ENCODE measurements at regions not wholly inside any gene's neighbourhood (a gene's known extent, or its start where the extent isn't known, plus 50 kb on each side); places are given as distances from the start of the nearest gene placed in this dataset.

DNA sequence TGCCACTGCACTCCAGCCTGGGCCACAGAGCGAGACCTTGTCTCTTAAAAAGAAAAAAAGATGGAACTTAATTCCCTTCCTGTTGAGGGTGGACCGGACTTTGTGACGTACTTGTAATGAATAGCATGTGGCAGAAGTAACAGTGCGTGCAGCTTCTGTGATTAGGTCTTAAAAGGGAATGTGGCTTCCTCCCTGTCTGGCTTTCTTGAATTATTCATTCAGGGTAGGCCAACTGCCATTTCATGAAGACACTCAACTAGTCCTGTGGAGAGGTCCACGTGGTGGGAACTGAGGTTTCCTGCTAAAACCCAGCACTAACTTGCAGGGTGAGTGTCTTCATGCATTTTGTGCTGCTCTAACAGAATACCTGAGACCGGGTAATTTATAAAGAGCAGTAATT lies 98.9 kb upstream of the PIAS1 start:
- intact Hi-C loops (cut with micrococcal nuclease), result no loop called here

DNA sequence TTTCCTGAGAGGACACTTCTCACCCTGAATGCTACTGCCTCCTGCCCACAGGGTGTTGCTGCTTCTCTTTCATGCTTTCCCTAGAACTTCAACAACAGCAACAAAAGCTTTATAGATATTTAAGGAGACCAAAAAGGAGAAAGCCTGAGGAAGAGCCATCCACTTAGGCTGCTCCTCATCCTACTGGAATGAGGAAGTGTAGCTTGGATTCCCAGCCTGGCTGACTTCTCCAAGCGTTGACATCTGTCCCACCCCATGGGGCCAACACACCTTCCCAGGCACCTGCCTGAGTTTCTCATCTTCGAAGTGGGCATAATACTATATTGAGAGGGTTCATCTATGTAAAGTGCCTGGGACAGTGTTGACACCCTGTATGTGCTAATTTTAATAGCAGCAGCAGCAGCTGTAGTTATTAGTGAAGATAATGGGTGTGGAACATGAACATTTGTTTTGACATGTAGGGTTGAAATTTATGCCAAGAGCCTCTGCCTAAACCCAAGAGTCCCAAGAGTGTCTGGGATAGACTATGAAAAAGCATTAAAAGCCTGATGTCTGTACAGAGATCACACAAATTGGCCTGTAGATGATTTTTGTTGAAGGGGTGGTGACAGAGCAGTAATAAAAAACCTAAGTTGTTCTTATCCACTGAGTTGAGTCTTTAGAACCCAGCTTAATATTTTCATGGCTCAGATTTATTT lies 96.5 kb upstream of the PIAS1 start:
- dilution Hi-C loops (cut with MboI; ENCODE audit: extremely low pct_ligation_motif_present, low sequenced_read_pairs), result no loop called here
- BruUV-seq (replicated peaks), result no TSS peak
- H4K20me1 ChIP-seq (replicated peaks; ENCODE audit: control insufficient read depth, extremely low read depth, insufficient read depth, low read length), result no peaks in the 10 kb centered on the region
- H2AFZ ChIP-seq (ENCODE audit: low read depth, low read length), result no peak overlapping the region
- TF ChIP-seq EZH2 (IDR thresholded peaks at IDR 0.05; ENCODE audit: borderline replicate concordance, low read depth, low read length, severe bottlenecking) (no peak), FOS (IDR thresholded peaks at IDR 0.05; ENCODE audit: borderline replicate concordance, insufficient read depth, low read length) (no peak), GATA2 (IDR thresholded peaks at IDR 0.05; ENCODE audit: insufficient read depth, insufficient read length, low read depth, low read length) (no peak), MYC (IDR thresholded peaks at IDR 0.05; ENCODE audit: low read depth, low read length) (no peak), POLR2A (IDR thresholded peaks at IDR 0.05; ENCODE audit: low read depth, low read length) (no peak), JUN (IDR thresholded peaks at IDR 0.05; ENCODE audit: borderline replicate concordance, insufficient read depth, insufficient read length, low read depth) (no peak), POLR2AphosphoS5 (IDR thresholded peaks at IDR 0.05; ENCODE audit: insufficient read depth, low read depth, low read length) (no peak)
- TF ChIP-seq, protein P1, sequence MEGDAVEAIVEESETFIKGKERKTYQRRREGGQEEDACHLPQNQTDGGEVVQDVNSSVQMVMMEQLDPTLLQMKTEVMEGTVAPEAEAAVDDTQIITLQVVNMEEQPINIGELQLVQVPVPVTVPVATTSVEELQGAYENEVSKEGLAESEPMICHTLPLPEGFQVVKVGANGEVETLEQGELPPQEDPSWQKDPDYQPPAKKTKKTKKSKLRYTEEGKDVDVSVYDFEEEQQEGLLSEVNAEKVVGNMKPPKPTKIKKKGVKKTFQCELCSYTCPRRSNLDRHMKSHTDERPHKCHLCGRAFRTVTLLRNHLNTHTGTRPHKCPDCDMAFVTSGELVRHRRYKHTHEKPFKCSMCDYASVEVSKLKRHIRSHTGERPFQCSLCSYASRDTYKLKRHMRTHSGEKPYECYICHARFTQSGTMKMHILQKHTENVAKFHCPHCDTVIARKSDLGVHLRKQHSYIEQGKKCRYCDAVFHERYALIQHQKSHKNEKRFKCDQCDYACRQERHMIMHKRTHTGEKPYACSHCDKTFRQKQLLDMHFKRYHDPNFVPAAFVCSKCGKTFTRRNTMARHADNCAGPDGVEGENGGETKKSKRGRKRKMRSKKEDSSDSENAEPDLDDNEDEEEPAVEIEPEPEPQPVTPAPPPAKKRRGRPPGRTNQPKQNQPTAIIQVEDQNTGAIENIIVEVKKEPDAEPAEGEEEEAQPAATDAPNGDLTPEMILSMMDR (IDR thresholded peaks at IDR 0.05; ENCODE audit: extremely low read depth in 1 of 2, insufficient read depth in 1 of 2, low read depth in 1 of 2, low read length in 2 of 2), result no peak
- TF ChIP-seq, protein P2, sequence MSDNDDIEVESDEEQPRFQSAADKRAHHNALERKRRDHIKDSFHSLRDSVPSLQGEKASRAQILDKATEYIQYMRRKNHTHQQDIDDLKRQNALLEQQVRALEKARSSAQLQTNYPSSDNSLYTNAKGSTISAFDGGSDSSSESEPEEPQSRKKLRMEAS (IDR thresholded peaks at IDR 0.05; ENCODE audit: insufficient read depth, insufficient read length), result no peak
- H3K27me3 ChIP-seq (ENCODE audit: control insufficient read depth in 2 of 2, insufficient read depth in 2 of 2, low read length in 2 of 2), result peaks cover 2 to 14% of the 10 kb centered on the region in 2 experiments
- no peak overlapping the region for H3K4me3 ChIP-seq (replicated peaks in 1 of 3; ENCODE audit: insufficient read depth in 1 of 3, low read depth in 1 of 3, low read length in 3 of 3)
- intact Hi-C loops (cut with micrococcal nuclease), result no loop called here
- no peak overlapping the region for H3K4me2 ChIP-seq (ENCODE audit: insufficient read depth, low read length)
- FAIRE-seq (no peak), DNase-seq (ENCODE audit: low read depth, low spot score) (no peak)
- H3K36me3 ChIP-seq (ENCODE audit: control insufficient read depth in 2 of 2, extremely low read depth in 1 of 2, insufficient read depth in 2 of 2, low read length in 2 of 2), result no peaks in the 10 kb centered on the region
- H3K9ac ChIP-seq (replicated peaks; ENCODE audit: extremely low read depth, insufficient read depth, low read length), result no peak overlapping the region
- ChIA-PET POLR2A (no interaction called here), CTCF (no interaction called here)
- no peak overlapping the region for H3K27ac ChIP-seq (ENCODE audit: insufficient read depth, low read depth, low read length)
- H3K79me2 ChIP-seq (ENCODE audit: control insufficient read depth, insufficient read depth, low read length), result no peaks in the 10 kb centered on the region
- no peaks in the 10 kb centered on the region for H3K9me1 ChIP-seq (replicated peaks; ENCODE audit: control insufficient read depth, extremely low read depth, insufficient read depth, low read length)
- no peaks in the 10 kb centered on the region for H3K9me3 ChIP-seq (replicated peaks; ENCODE audit: control insufficient read depth, insufficient read depth, low read length)
- no peaks in the 10 kb centered on the region for H3K4me1 ChIP-seq (ENCODE audit: control insufficient read depth, extremely low read depth, insufficient read depth, low read length)

More for the DNA sequence above, 98.9 kb upstream of the PIAS1 start:
- no peaks in the 10 kb centered on the region for H3K9me1 ChIP-seq (replicated peaks; ENCODE audit: control insufficient read depth, extremely low read depth, insufficient read depth, low read length)
- dilution Hi-C loops (cut with MboI; ENCODE audit: extremely low pct_ligation_motif_present, low sequenced_read_pairs), result no loop called here
- ChIA-PET CTCF (no interaction called here), POLR2A (no interaction called here)
- no peaks in the 10 kb centered on the region for H3K9me3 ChIP-seq (replicated peaks; ENCODE audit: control insufficient read depth, insufficient read depth, low read length)
- H3K4me3 ChIP-seq (replicated peaks in 1 of 3; ENCODE audit: insufficient read depth in 1 of 3, low read depth in 1 of 3, low read length in 3 of 3), result no peak overlapping the region
- no peak for TF ChIP-seq GATA2 (IDR thresholded peaks at IDR 0.05; ENCODE audit: insufficient read depth, insufficient read length, low read depth, low read length)
- TF ChIP-seq MYC (IDR thresholded peaks at IDR 0.05; ENCODE audit: low read depth, low read length), result no peak
- no peak for TF ChIP-seq POLR2A (IDR thresholded peaks at IDR 0.05; ENCODE audit: low read depth, low read length)
- no peak for TF ChIP-seq EZH2 (IDR thresholded peaks at IDR 0.05; ENCODE audit: borderline replicate concordance, low read depth, low read length, severe bottlenecking)
- TF ChIP-seq, protein P1 (IDR thresholded peaks at IDR 0.05; ENCODE audit: extremely low read depth in 1 of 2, insufficient read depth in 1 of 2, low read depth in 1 of 2, low read length in 2 of 2), result no peak
- no peak for TF ChIP-seq FOS (IDR thresholded peaks at IDR 0.05; ENCODE audit: borderline replicate concordance, insufficient read depth, low read length)
- no peak overlapping the region for H3K9ac ChIP-seq (replicated peaks; ENCODE audit: extremely low read depth, insufficient read depth, low read length)
- H4K20me1 ChIP-seq (replicated peaks; ENCODE audit: control insufficient read depth, extremely low read depth, insufficient read depth, low read length), result no peaks in the 10 kb centered on the region
- H3K36me3 ChIP-seq (ENCODE audit: control insufficient read depth in 2 of 2, extremely low read depth in 1 of 2, insufficient read depth in 2 of 2, low read length in 2 of 2), result no peaks in the 10 kb centered on the region
- no TSS peak for BruUV-seq (replicated peaks)
- no peak overlapping the region for H2AFZ ChIP-seq (ENCODE audit: low read depth, low read length)
- no peaks in the 10 kb centered on the region for H3K79me2 ChIP-seq (ENCODE audit: control insufficient read depth, insufficient read depth, low read length)
- DNase-seq (ENCODE audit: low read depth, low spot score) (no peak), FAIRE-seq (no peak)
- peaks cover 0 to 11% of the 10 kb centered on the region in 2 experiments for H3K27me3 ChIP-seq (ENCODE audit: control insufficient read depth in 2 of 2, insufficient read depth in 2 of 2, low read length in 2 of 2)
- no peak overlapping the region for H3K27ac ChIP-seq (ENCODE audit: insufficient read depth, low read depth, low read length)
- no peaks in the 10 kb centered on the region for H3K4me1 ChIP-seq (ENCODE audit: control insufficient read depth, extremely low read depth, insufficient read depth, low read length)
- no peak overlapping the region for H3K4me2 ChIP-seq (ENCODE audit: insufficient read depth, low read length)
